Heart right ventricle (tissue), 16 donors: ENCODE measurements at regions not wholly inside any gene's neighbourhood (a gene's known extent, or its start where the extent isn't known, plus 50 kb on each side); places are given as distances from the start of the nearest gene placed in this dataset.

Experiments used
- ATAC-seq, 8 donors: fragments of 200-7000 bp; cut with Tn5 transposase; one replicate each; pipeline ENCODE4 v1.9.1; 2020; ENCODE audit warnings: mild to moderate bottlenecking in 8 of 8, moderate library complexity in 8 of 8, moderate number of reproducible peaks in 1 of 8
- DNase-seq, 2 donors: peaks; one replicate each; pipeline ENCODE4 v3.0.0-alpha.2; 2020
- H3K27ac ChIP-seq, 10 donors: fragments of 200-600 bp; sonication (generic) in 2 of 10; one replicate each; pipeline versions ENCODE4 v1.5.0 to v1.8.0; 2020 to 2022; ENCODE audit warnings: mild to moderate bottlenecking in 3 of 10
- H3K27me3 ChIP-seq, 7 donors: fragments of 200-600 bp; one replicate each; pipeline ENCODE4 v1.8.0; 2021 to 2022; ENCODE audit warnings: mild to moderate bottlenecking in 2 of 7
- H3K36me3 ChIP-seq, 9 donors: fragments of 200-600 bp; sonication (generic) in 1 of 9; one replicate each; pipeline versions ENCODE4 v1.5.0 to v1.8.0; 2020 to 2022; ENCODE audit warnings: mild to moderate bottlenecking in 2 of 9
- H3K4me1 ChIP-seq, 9 donors: fragments of 200-600 bp; sonication (generic) in 1 of 9; one replicate each; pipeline versions ENCODE4 v1.5.0 to v1.8.0; 2020 to 2022; ENCODE audit warnings: mild to moderate bottlenecking in 4 of 9
- H3K4me3 ChIP-seq, 10 donors: fragments of 200-600 bp; sonication (generic) in 2 of 10; one replicate each; pipeline versions ENCODE4 v1.5.0 to v1.8.0; 2020 to 2022; ENCODE audit warnings: mild to moderate bottlenecking in 7 of 10, moderate library complexity in 2 of 10
- H3K9me3 ChIP-seq, 11 donors: fragments of 200-600 bp in 10 of 11; sonication (generic) in 2 of 11; one replicate each; pipeline versions ENCODE4 v1.5.0 to v1.8.0; 2013 to 2022; ENCODE audit warnings: mild to moderate bottlenecking in 2 of 11, control low read depth in 1 of 11, moderate library complexity in 1 of 11
- CTCF ChIP-seq, 9 donors: fragments of 200-600 bp; sonication (generic) in 2 of 9; IDR thresholded peaks; one replicate each; pipeline versions ENCODE4 v1.5.0 to v1.8.0; 2021 to 2022; ENCODE audit warnings: antibody characterized with exemption in 9 of 9, mild to moderate bottlenecking in 5 of 9, moderate library complexity in 1 of 9
- WGBS, 2 donors: extraction: QIAGEN DNeasy Blood & Tissue Kit; methylation state at CpG; one replicate each; pipeline ENCODE4 v1.1.7; 2013; ENCODE audit warnings: inconsistent platforms in 1 of 2; 5-methylcytosine and 5-hydroxymethylcytosine counted together
- intact Hi-C, 10 donors: fragments of 100-400 bp; cut with DNase I; formaldehyde crosslinking; loops; one replicate each; pipeline versions ENCODE4 v1.11.1 to v1.14.2; 2022
- donor health status: Arrhythmogenic right ventricular cardiomyopathy.
- donor health status: ischemic (EF 13 %, LVEDD 7.1; RV severe dilation, severe dysfunction).
- donor health status: healthy with polysubstance abuse.
- donor health status: DM: no; HTN: yes; CAD: no.
- donor health status: DM: no; HTN: no; CAD: no.
- donor health status: ischemic (EF 25% LVEDD 6.9; RV normal size, moderate dysfunction).
- donor health status: ischemic (EF 25% LVEDD 5.7; RV mildly dilated, moderate dysfunction).
- donor health status: healthy.
- donor health status: DM: yes; HTN: yes; CAD: no.
- donor health status: Ischemic cardiomyopathy.
- donor health status: ischemic (EF 35%, LVEDD 5.7; RV mildly dilated, moderate dysfunction).
- donor health status: nonischemic (EF 11% LVEDD 7.7; RV severe dilation, severe dysfunction).
- donor health status: DM: yes; HTN: yes; CAD: no.
- donor health status: PGD.
- donor health status: ischemic (EF 29% LVEDD 5.4; RV normal size, mild dysfunction).
- donor health status: nonischemic (EF 23%, LVEDD 6.1; RV moderate dilation, normal function).

- ATAC-seq (no peak), DNase-seq (no peak)
- intact Hi-C loops: no loop called here
- no peak for TF ChIP-seq CTCF (IDR thresholded peaks at IDR 0.05)
- Histone ChIP-seq H3K4me1 (peaks cover 0 to 11% (median 0%) of the 10 kb centered on the region in 9 donors), H3K27me3 (no peaks in the 10 kb centered on the region), H3K4me3 (no peak overlapping the region), H3K27ac (no peak overlapping the region), H3K36me3 (no peaks in the 10 kb centered on the region), H3K9me3 (peaks cover 0 to 27% (median 0%) of the 10 kb centered on the region in 11 donors)
- whole genome bisulfite sequencing, 2 donors: 85 to 94% methylated on average over 1 of the region's 1 CpG
These were observed 322.3 kb downstream of the CDH2 start for GRCh38 chr18:27854631-27855030.

- intact Hi-C loops: no loop called here
- Histone ChIP-seq H3K4me1 (no peaks in the 10 kb centered on the region), H3K4me3 (no peak overlapping the region), H3K36me3 (no peaks in the 10 kb centered on the region), H3K27me3 (no peaks in the 10 kb centered on the region), H3K27ac (no peak overlapping the region), H3K9me3 (peaks cover 0 to 13% (median 0%) of the 10 kb centered on the region in 11 donors)
- DNase-seq: no peak
- WGBS, 2 donors: 84 to 88% methylated on average over 4 of the region's 4 CpGs
- ATAC-seq: no peak
- TF ChIP-seq CTCF (IDR thresholded peaks at IDR 0.05): no peak
These were observed 328.6 kb downstream of the CDH2 start for GRCh38 chr18:27848336-27848735.

- H3K4me3 ChIP-seq: no peak overlapping the region
- no peaks in the 10 kb centered on the region for H3K36me3 ChIP-seq
- DNase-seq: no peak
- intact Hi-C loops: no loop called here
- no peak overlapping the region for H3K27ac ChIP-seq
- H3K4me1 ChIP-seq: no peaks in the 10 kb centered on the region
- H3K9me3 ChIP-seq: peaks cover 0 to 10% (median 0%) of the 10 kb centered on the region in 11 donors
- ATAC-seq: no peak
- 69 to 74% methylated on average over 4 of the region's 4 CpGs for WGBS, 2 donors
- no peaks in the 10 kb centered on the region for H3K27me3 ChIP-seq
- TF ChIP-seq CTCF (IDR thresholded peaks at IDR 0.05): no peak
These were observed 329.5 kb downstream of the CDH2 start for GRCh38 chr18:27847412-27847811.

GRCh38 chr18:27845897-27846296 is 331.0 kb downstream of the CDH2 start:
- Histone ChIP-seq H3K36me3 (no peaks in the 10 kb centered on the region), H3K4me3 (no peak overlapping the region), H3K27ac (no peak overlapping the region), H3K4me1 (no peaks in the 10 kb centered on the region), H3K27me3 (no peaks in the 10 kb centered on the region), H3K9me3 (peaks cover 0 to 11% (median 0%) of the 10 kb centered on the region in 11 donors)
- intact Hi-C loops: no loop called here
- ATAC-seq (no peak), DNase-seq (no peak)
- no peak for TF ChIP-seq CTCF (IDR thresholded peaks at IDR 0.05)
- 85 to 88% methylated on average over 2 of the region's 2 CpGs for WGBS, 2 donors
